Endodermal cell (in vitro differentiated cells): ENCODE measurements at regions not wholly inside any gene's neighbourhood (a gene's known extent, or its start where the extent isn't known, plus 50 kb on each side); places are given as distances from the start of the nearest gene placed in this dataset.

ENCODE experiments used
- DNase-seq: peaks from one replicate; pipeline ENCODE4 v3.0.0-alpha.2; 2017
- H3K27ac ChIP-seq: 2 replicates; pipeline ENCODE4 v1.5.1; 2013; ENCODE audit warnings: mild to moderate bottlenecking, low read depth, low read length, moderate library complexity
- H3K27me3 ChIP-seq: 2 replicates; pipeline ENCODE4 v1.6.1; 2013; ENCODE audit warnings: mild to moderate bottlenecking, low read length, moderate library complexity; ENCODE audit not compliant: insufficient read depth, control insufficient read depth, poor library complexity, severe bottlenecking
- H3K36me3 ChIP-seq: 2 replicates; pipeline ENCODE4 v1.7.0; 2013; ENCODE audit warnings: mild to moderate bottlenecking, low read length, moderate library complexity; ENCODE audit not compliant: control insufficient read depth, insufficient read depth
- H3K4me1 ChIP-seq: one replicate; pipeline ENCODE4 v1.7.0; 2013; ENCODE audit warnings: low read length; ENCODE audit not compliant: control insufficient read depth, insufficient read depth
- H3K4me3 ChIP-seq: 2 replicates; pipeline ENCODE4 v1.5.1; 2013; ENCODE audit warnings: mild to moderate bottlenecking, low read length, moderate library complexity
- H3K9ac ChIP-seq: 2 replicates; pipeline ENCODE4 v1.6.1; 2013; ENCODE audit warnings: mild to moderate bottlenecking, low read length, moderate library complexity; ENCODE audit not compliant: poor library complexity, severe bottlenecking; ENCODE audit errors: extremely low read depth
- H3K9me3 ChIP-seq: 2 replicates; pipeline ENCODE4 v1.6.1; 2013; ENCODE audit warnings: mild to moderate bottlenecking, low read length, moderate library complexity; ENCODE audit not compliant: control insufficient read depth
- H3K27ac Mint-ChIP-seq: 2 replicates; pipeline ENCODE4 v1.8.0; 2020; ENCODE audit warnings: mixed read lengths
- H3K27me3 Mint-ChIP-seq: 2 replicates; pipeline ENCODE4 v1.8.0; 2021; ENCODE audit warnings: mild to moderate bottlenecking, mixed read lengths; ENCODE audit not compliant: insufficient read depth
- H3K36me3 Mint-ChIP-seq: 2 replicates; pipeline ENCODE4 v1.8.0; 2020; ENCODE audit warnings: low read depth, mixed read lengths
- H3K4me1 Mint-ChIP-seq: 2 replicates; pipeline ENCODE4 v1.8.0; 2020; ENCODE audit warnings: mixed read lengths
- H3K4me3 Mint-ChIP-seq: 2 replicates; pipeline ENCODE4 v1.8.0; 2020; ENCODE audit warnings: mild to moderate bottlenecking, moderate library complexity, mixed read lengths
- H3K9me3 Mint-ChIP-seq: 2 replicates; pipeline ENCODE4 v1.8.0; 2020; ENCODE audit warnings: mild to moderate bottlenecking, mixed read lengths
- CTCF ChIP-seq: fragments of 200-600 bp; sonication (generic); conservative IDR thresholded peaks from 2 replicates; pipeline ENCODE4 v1.5.0; 2021; ENCODE audit warnings: antibody characterized with exemption, mild to moderate bottlenecking
- WGBS, 2 experiments: methylation state at CpG; one replicate each; pipeline versions ENCODE4 v1.1.5 to v1.1.7; 2013; ENCODE audit warnings: missing lambda C conversion rate in 2 of 2, mixed read lengths in 1 of 2; ENCODE audit not compliant: insufficient coverage in 1 of 2, insufficient read length in 1 of 2; 5-methylcytosine and 5-hydroxymethylcytosine counted together

GRCh38 chr12:95395696-95396095 is 78.3 kb upstream of the METAP2 start:
- H3K4me1 Mint-ChIP-seq: no peaks in the 10 kb centered on the region
- no peaks in the 10 kb centered on the region for H3K4me1 ChIP-seq
- H3K36me3 ChIP-seq: no peaks in the 10 kb centered on the region
- peaks cover 53% of the 10 kb centered on the region for H3K9me3 Mint-ChIP-seq
- peaks cover 9% of the 10 kb centered on the region for H3K36me3 Mint-ChIP-seq
- DNase-seq: no peak
- WGBS, 2 experiments: 94 to 100% methylated on average over 1 of the region's 1 CpG
- H3K4me3 Mint-ChIP-seq: no peak overlapping the region
- no peak overlapping the region for H3K27ac ChIP-seq
- peaks cover 18% of the 10 kb centered on the region for H3K27me3 Mint-ChIP-seq
- no peak for TF ChIP-seq CTCF
- H3K9ac ChIP-seq: no peak overlapping the region
- H3K27ac Mint-ChIP-seq: no peak overlapping the region
- no peaks in the 10 kb centered on the region for H3K27me3 ChIP-seq
- H3K4me3 ChIP-seq: no peak overlapping the region
- H3K9me3 ChIP-seq: peaks cover 45% of the 10 kb centered on the region

- H3K4me1 ChIP-seq: no peaks in the 10 kb centered on the region
- 89 to 98% methylated on average over 4 of the region's 4 CpGs for WGBS, 2 experiments
- no peak for TF ChIP-seq CTCF
- DNase-seq: peak; percentile 14
- no peak overlapping the region for H3K4me3 ChIP-seq
- no peak overlapping the region for H3K27ac ChIP-seq
- peaks cover 36% of the 10 kb centered on the region for H3K9me3 ChIP-seq
- Mint-ChIP-seq H3K27me3 (peaks cover 18% of the 10 kb centered on the region), H3K4me3 (no peak overlapping the region), H3K4me1 (no peaks in the 10 kb centered on the region), H3K9me3 (peaks cover 43% of the 10 kb centered on the region), H3K27ac (no peak overlapping the region), H3K36me3 (peaks cover 9% of the 10 kb centered on the region)
- no peak overlapping the region for H3K9ac ChIP-seq
- H3K36me3 ChIP-seq: no peaks in the 10 kb centered on the region
- H3K27me3 ChIP-seq: no peaks in the 10 kb centered on the region
Measured at GRCh38 chr12:95396849-95397468, 77.0 kb upstream of the METAP2 start.

- H3K9ac ChIP-seq: no peak overlapping the region
- H3K36me3 ChIP-seq: no peaks in the 10 kb centered on the region
- no peak overlapping the region for H3K27ac ChIP-seq
- no peak overlapping the region for H3K27ac Mint-ChIP-seq
- H3K4me3 ChIP-seq: no peak overlapping the region
- no peaks in the 10 kb centered on the region for H3K4me1 ChIP-seq
- no peak for DNase-seq
- no peak for TF ChIP-seq CTCF
- H3K4me1 Mint-ChIP-seq: no peaks in the 10 kb centered on the region
- H3K27me3 ChIP-seq: no peaks in the 10 kb centered on the region
- H3K27me3 Mint-ChIP-seq: peaks cover 18% of the 10 kb centered on the region
- peaks cover 40% of the 10 kb centered on the region for H3K9me3 Mint-ChIP-seq
- peaks cover 9% of the 10 kb centered on the region for H3K36me3 Mint-ChIP-seq
- peaks cover 33% of the 10 kb centered on the region for H3K9me3 ChIP-seq
- no peak overlapping the region for H3K4me3 Mint-ChIP-seq
- WGBS, 2 experiments: 68% methylated on average over 5 of the region's 5 CpGs; no CpG with 5 or more reads in 1 of the 2 experiments
Measured at GRCh38 chr12:95397571-95397970, 76.4 kb upstream of the METAP2 start.
